ENCODE measurements at regions not wholly inside any gene's neighbourhood (a gene's known extent, or its start where the extent isn't known, plus 50 kb on each side); places are given as distances from the start of the nearest gene placed in this dataset.

- TF ChIP-seq, protein P1, sequence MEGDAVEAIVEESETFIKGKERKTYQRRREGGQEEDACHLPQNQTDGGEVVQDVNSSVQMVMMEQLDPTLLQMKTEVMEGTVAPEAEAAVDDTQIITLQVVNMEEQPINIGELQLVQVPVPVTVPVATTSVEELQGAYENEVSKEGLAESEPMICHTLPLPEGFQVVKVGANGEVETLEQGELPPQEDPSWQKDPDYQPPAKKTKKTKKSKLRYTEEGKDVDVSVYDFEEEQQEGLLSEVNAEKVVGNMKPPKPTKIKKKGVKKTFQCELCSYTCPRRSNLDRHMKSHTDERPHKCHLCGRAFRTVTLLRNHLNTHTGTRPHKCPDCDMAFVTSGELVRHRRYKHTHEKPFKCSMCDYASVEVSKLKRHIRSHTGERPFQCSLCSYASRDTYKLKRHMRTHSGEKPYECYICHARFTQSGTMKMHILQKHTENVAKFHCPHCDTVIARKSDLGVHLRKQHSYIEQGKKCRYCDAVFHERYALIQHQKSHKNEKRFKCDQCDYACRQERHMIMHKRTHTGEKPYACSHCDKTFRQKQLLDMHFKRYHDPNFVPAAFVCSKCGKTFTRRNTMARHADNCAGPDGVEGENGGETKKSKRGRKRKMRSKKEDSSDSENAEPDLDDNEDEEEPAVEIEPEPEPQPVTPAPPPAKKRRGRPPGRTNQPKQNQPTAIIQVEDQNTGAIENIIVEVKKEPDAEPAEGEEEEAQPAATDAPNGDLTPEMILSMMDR (IDR thresholded peaks at IDR 0.05; ENCODE audit: low read depth, low read length, missing control alignments) = peak; percentile 10
Measured at GRCh38 chr13:50189450-50189849, 174.2 kb downstream of the KCNRG start.

GRCh38 chr13:50191004-50191403 is 175.8 kb downstream of the KCNRG start:
- no peak for DNase-seq (ENCODE audit: low read depth)
- H3K4me3 ChIP-seq (ENCODE audit: low read depth, low read length) = no peak overlapping the region
- TF ChIP-seq, protein P1 (IDR thresholded peaks at IDR 0.05; ENCODE audit: low read depth, low read length, missing control alignments) = no peak

More at GRCh38 chr13:50189450-50189849, 174.2 kb downstream of the KCNRG start:
- no peak for DNase-seq (ENCODE audit: low read depth)
- H3K4me3 ChIP-seq (ENCODE audit: low read depth, low read length) = no peak overlapping the region

GRCh38 chr13:50192272-50192813 is 177.1 kb downstream of the KCNRG start:
- DNase-seq (ENCODE audit: low read depth) = no peak
- no peak overlapping the region for H3K4me3 ChIP-seq (ENCODE audit: low read depth, low read length)
- TF ChIP-seq, protein P1 (IDR thresholded peaks at IDR 0.05; ENCODE audit: low read depth, low read length, missing control alignments) = no peak

- TF ChIP-seq, protein P1 (IDR thresholded peaks at IDR 0.05; ENCODE audit: low read depth, low read length, missing control alignments) = no peak
- no peak for DNase-seq (ENCODE audit: low read depth)
- H3K4me3 ChIP-seq (ENCODE audit: low read depth, low read length) = no peak overlapping the region
Measured at GRCh38 chr13:50195045-50195444, 179.8 kb downstream of the KCNRG start.

DNA sequence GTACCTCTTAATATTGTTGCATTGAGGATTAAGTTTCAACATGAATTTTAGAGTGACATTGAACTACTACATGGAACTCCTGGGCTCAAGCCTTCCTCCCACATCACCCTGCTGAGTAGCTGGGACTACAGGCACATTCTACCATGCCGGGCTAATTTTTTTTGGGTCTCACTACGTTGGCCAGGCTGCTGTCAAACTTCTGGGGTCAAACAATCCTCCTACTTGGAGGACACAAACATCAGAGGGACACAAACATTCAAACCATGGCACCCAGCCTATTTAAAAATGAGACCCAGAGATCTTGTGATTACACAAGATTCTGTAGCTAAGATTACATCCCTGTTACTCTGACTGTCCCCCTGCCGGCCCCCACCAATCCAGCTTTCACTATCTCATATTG is 180.9 kb downstream of the KCNRG start:
- no peak for DNase-seq (ENCODE audit: low read depth)
- H3K4me3 ChIP-seq (ENCODE audit: low read depth, low read length) = no peak overlapping the region
- TF ChIP-seq, protein P1 (IDR thresholded peaks at IDR 0.05; ENCODE audit: low read depth, low read length, missing control alignments) = no peak

DNA sequence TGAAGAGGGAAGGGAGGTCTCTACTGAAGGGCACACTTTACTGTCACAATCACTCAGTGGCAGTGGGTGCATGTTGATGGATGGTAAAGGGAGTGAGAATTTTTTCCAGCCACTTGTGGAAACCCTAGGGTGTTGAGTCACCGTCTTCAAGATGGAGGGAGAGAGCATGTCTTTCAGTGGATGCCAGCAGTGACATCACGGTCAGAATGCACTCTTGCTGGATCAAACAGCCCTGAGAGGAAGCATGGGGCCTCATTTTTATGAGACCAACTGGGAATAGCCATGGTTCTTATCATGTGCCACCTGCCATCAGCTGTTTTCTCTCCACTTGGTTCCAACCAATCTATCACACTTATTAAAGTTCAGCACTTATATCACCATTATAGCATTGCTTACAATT is 182.5 kb downstream of the KCNRG start:
- no peak for DNase-seq (ENCODE audit: low read depth)
- TF ChIP-seq, protein P1 (IDR thresholded peaks at IDR 0.05; ENCODE audit: low read depth, low read length, missing control alignments) = no peak

GRCh38 chr13:50198508-50198907 is 183.3 kb downstream of the KCNRG start:
- TF ChIP-seq, protein P1 (IDR thresholded peaks at IDR 0.05; ENCODE audit: low read depth, low read length, missing control alignments) = no peak
- DNase-seq (ENCODE audit: low read depth) = no peak
- H3K4me3 ChIP-seq (ENCODE audit: low read depth, low read length) = no peak overlapping the region

More for the DNA sequence above, 182.5 kb downstream of the KCNRG start:
- no peak overlapping the region for H3K4me3 ChIP-seq (ENCODE audit: low read depth, low read length)

All from GM12864 (cell line).